Thoracic aorta (tissue), 2 donors: ENCODE measurements at regions not wholly inside any gene's neighbourhood (a gene's known extent, or its start where the extent isn't known, plus 50 kb on each side); places are given as distances from the start of the nearest gene placed in this dataset.

ENCODE experiments used
- ATAC-seq: fragments of 150-250 bp; one replicate; pipeline ENCODE4 v1.8.0; 2017; ENCODE audit warnings: low read depth; ENCODE audit not compliant: insufficient number of reproducible peaks, low FRiP score
- DNase-seq: peaks from one replicate; pipeline ENCODE4 v3.0.0-alpha.2; 2020; ENCODE audit warnings: low spot score
- H3K27ac ChIP-seq, 2 donors: fragments of 200-600 bp; sonication (generic); 1 replicate in 1 of 2; 2 replicates in 1 of 2; pipeline ENCODE4 v1.5.1; 2016; ENCODE audit warnings: mild to moderate bottlenecking in 2 of 2, moderate library complexity in 2 of 2
- H3K27me3 ChIP-seq: fragments of 200-600 bp; sonication (generic); replicated peaks from 2 replicates; pipeline ENCODE4 v1.6.0; 2016; ENCODE audit warnings: mild to moderate bottlenecking; ENCODE audit not compliant: insufficient read depth
- H3K36me3 ChIP-seq: fragments of 200-600 bp; sonication (generic); one replicate; pipeline ENCODE4 v1.5.1; 2016
- H3K4me1 ChIP-seq, 2 donors: fragments of 200-600 bp; sonication (generic); 1 replicate in 1 of 2; 2 replicates in 1 of 2; pipeline versions ENCODE4 v1.5.1 to v1.6.0; 2016; ENCODE audit warnings: low read depth in 2 of 2, mild to moderate bottlenecking in 1 of 2; ENCODE audit not compliant: control insufficient read depth in 1 of 2
- H3K4me3 ChIP-seq: fragments of 200-600 bp; sonication (generic); 2 replicates; pipeline ENCODE4 v1.5.1; 2016; ENCODE audit warnings: mild to moderate bottlenecking
- H3K9me3 ChIP-seq: fragments of 200-600 bp; sonication (generic); 2 replicates; pipeline ENCODE4 v1.5.1; 2016
- CTCF ChIP-seq: fragments of 200-600 bp; sonication (generic); IDR thresholded peaks from one replicate; pipeline ENCODE4 v1.5.1; 2019; ENCODE audit warnings: antibody characterized with exemption

DNA sequence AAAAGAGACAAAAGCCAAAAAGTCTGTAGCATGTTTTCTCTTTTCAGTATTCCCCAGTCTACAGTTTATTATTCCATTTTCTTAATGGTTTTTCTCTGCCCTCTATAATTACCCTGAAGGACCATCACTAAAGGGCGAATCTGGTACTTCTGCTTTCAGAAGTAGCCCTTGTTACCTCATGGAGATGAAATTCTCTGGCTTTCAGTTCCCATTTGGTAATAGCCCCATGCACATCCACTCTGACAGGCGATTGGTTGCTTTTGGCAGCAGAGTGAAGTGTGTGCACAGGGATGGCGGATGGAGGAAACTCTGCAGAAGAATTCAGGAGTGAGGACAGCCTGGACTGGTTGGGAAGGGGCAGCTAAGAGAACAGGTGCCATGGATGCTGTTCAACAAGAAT is 66.3 kb upstream of the NABP1 start:
- no peaks in the 10 kb centered on the region for H3K9me3 ChIP-seq
- H3K4me3 ChIP-seq = no peak overlapping the region
- DNase-seq (no peak), ATAC-seq (no peak)
- no peaks in the 10 kb centered on the region for H3K4me1 ChIP-seq
- TF ChIP-seq CTCF = no peak
- no peaks in the 10 kb centered on the region for H3K27me3 ChIP-seq
- no peak overlapping the region for H3K27ac ChIP-seq
- no peaks in the 10 kb centered on the region for H3K36me3 ChIP-seq

- Histone ChIP-seq H3K9me3 (no peaks in the 10 kb centered on the region), H3K36me3 (no peaks in the 10 kb centered on the region), H3K4me1 (no peaks in the 10 kb centered on the region), H3K27me3 (no peaks in the 10 kb centered on the region), H3K4me3 (no peak overlapping the region), H3K27ac (no peak overlapping the region)
- no peak for TF ChIP-seq CTCF
- ATAC-seq = no peak
- no peak for DNase-seq
Observed at GRCh38 chr2:191612496-191612895, 65.4 kb upstream of the NABP1 start.

GRCh38 chr2:191614759-191615158 is 63.2 kb upstream of the NABP1 start:
- Histone ChIP-seq H3K27ac (no peak overlapping the region), H3K4me3 (no peak overlapping the region), H3K27me3 (no peaks in the 10 kb centered on the region), H3K36me3 (no peaks in the 10 kb centered on the region), H3K4me1 (peaks cover 10 to 12% of the 10 kb centered on the region in 2 donors), H3K9me3 (no peaks in the 10 kb centered on the region)
- no peak for DNase-seq
- no peak for TF ChIP-seq CTCF
- ATAC-seq = no peak

GRCh38 chr2:191615596-191615995 is 62.3 kb upstream of the NABP1 start:
- TF ChIP-seq CTCF = no peak
- no peak for ATAC-seq
- Histone ChIP-seq H3K4me3 (no peak overlapping the region), H3K9me3 (no peaks in the 10 kb centered on the region), H3K27ac (no peak overlapping the region), H3K36me3 (no peaks in the 10 kb centered on the region), H3K4me1 (peaks cover 10 to 12% of the 10 kb centered on the region in 2 donors), H3K27me3 (no peaks in the 10 kb centered on the region)
- no peak for DNase-seq

DNA sequence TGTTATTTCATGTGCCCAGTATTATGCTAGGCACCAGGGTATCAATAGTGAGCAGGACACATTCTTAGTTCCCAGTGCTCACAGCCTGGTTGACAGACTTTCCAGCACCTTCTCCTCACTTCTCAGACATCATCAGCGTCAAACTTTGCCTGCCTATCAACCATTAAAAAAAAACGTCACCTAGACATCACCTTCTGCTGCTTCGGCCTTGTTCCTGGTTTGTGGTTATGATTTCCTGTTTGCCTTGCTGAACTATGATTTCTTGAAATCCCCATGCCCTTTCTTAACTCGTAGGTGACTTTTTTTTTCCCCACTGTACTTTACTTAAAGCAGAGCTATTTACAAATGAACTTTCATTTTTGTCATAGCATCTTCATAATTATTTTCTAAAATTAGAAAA is 60.4 kb upstream of the NABP1 start:
- H3K27ac ChIP-seq = no peak overlapping the region
- H3K9me3 ChIP-seq = no peaks in the 10 kb centered on the region
- TF ChIP-seq CTCF = no peak
- H3K27me3 ChIP-seq = no peaks in the 10 kb centered on the region
- ATAC-seq (no peak), DNase-seq (no peak)
- H3K4me1 ChIP-seq = peaks cover 10 to 12% of the 10 kb centered on the region in 2 donors
- no peaks in the 10 kb centered on the region for H3K36me3 ChIP-seq
- no peak overlapping the region for H3K4me3 ChIP-seq
